ENCODE measurements at regions not wholly inside any gene's neighbourhood (a gene's known extent, or its start where the extent isn't known, plus 50 kb on each side); places are given as distances from the start of the nearest gene placed in this dataset.

GRCh38 chr3:103947062-103947461, 1419.6 kb upstream of the ALCAM start:
- Histone ChIP-seq H3K36me3 (ENCODE audit: control insufficient read depth, insufficient read depth, low read length) (no peaks in the 10 kb centered on the region), H3K4me1 (ENCODE audit: control insufficient read depth, insufficient read depth, low read length, poor library complexity, severe bottlenecking) (no peaks in the 10 kb centered on the region), H3K27ac (ENCODE audit: low read depth, low read length, severe bottlenecking) (no peak overlapping the region), H3K9me3 (ENCODE audit: control insufficient read depth, low read length) (no peaks in the 10 kb centered on the region), H3K4me3 (ENCODE audit: extremely low read depth, insufficient read depth, low read length, poor library complexity, severe bottlenecking) (no peak overlapping the region)
- WGBS, 2 experiments (ENCODE audit: insufficient coverage in 2 of 2): 90 to 100% methylated on average over 1 of the region's 2 CpGs

DNA sequence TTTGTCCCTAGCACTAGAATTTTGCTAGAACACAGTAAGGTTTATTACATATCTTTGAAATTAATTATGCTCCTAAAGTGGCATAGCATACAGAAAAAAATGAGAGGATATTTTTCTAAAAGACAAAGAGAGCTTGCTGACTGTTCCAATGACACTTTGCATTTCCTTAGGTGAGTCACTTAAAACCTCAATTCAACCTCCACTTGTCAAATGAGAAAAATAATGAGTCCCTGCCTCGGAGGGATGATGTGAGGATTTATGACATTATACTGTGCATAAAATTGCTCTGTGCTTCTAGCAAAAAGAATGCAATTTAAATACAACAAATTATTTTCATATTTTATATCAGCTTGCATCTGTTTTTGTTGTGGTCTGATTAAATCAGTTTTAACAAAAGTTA, 1417.0 kb upstream of the ALCAM start:
- no CpG with 5 or more reads among the region's 1 CpG for WGBS, 2 experiments (ENCODE audit: insufficient coverage in 2 of 2)
- Histone ChIP-seq H3K27ac (ENCODE audit: low read depth, low read length, severe bottlenecking) (no peak overlapping the region), H3K36me3 (ENCODE audit: control insufficient read depth, insufficient read depth, low read length) (no peaks in the 10 kb centered on the region), H3K4me3 (ENCODE audit: extremely low read depth, insufficient read depth, low read length, poor library complexity, severe bottlenecking) (no peak overlapping the region), H3K4me1 (ENCODE audit: control insufficient read depth, insufficient read depth, low read length, poor library complexity, severe bottlenecking) (no peaks in the 10 kb centered on the region), H3K9me3 (ENCODE audit: control insufficient read depth, low read length) (no peaks in the 10 kb centered on the region)

- no CpG with 5 or more reads among the region's 3 CpGs for WGBS, 2 experiments (ENCODE audit: insufficient coverage in 2 of 2)
- no peak overlapping the region for H3K4me3 ChIP-seq (ENCODE audit: extremely low read depth, insufficient read depth, low read length, poor library complexity, severe bottlenecking)
- H3K4me1 ChIP-seq (ENCODE audit: control insufficient read depth, insufficient read depth, low read length, poor library complexity, severe bottlenecking): no peaks in the 10 kb centered on the region
- H3K27ac ChIP-seq (ENCODE audit: low read depth, low read length, severe bottlenecking): no peak overlapping the region
- no peaks in the 10 kb centered on the region for H3K36me3 ChIP-seq (ENCODE audit: control insufficient read depth, insufficient read depth, low read length)
- no peaks in the 10 kb centered on the region for H3K9me3 ChIP-seq (ENCODE audit: control insufficient read depth, low read length)
Measured at GRCh38 chr3:103950676-103951075, 1416.0 kb upstream of the ALCAM start.

GRCh38 chr3:103953796-103954195, 1412.9 kb upstream of the ALCAM start:
- WGBS, 2 experiments (ENCODE audit: insufficient coverage in 2 of 2): 60 to 80% methylated on average over 1 of the region's 2 CpGs
- H3K36me3 ChIP-seq (ENCODE audit: control insufficient read depth, insufficient read depth, low read length): no peaks in the 10 kb centered on the region

DNA sequence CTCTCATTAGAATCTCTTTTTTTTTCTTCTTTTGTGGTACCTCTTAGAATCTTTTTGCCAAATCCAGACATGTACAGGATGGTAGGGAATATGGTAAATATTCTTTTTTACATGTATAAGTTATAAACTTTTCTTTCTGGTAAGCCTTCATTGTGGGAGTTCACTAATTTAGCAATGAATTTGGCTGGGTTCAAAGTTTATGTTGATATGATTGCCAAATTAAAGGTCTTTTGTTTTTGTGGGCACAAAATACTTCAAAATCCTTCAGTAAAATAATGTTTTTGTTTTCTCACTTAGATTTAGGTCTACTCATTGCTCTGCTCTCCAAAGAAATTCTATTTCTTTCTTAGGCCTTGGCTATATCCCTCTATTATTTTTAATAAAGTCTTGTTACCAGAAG, 1405.9 kb upstream of the ALCAM start:
- Histone ChIP-seq H3K4me1 (ENCODE audit: control insufficient read depth, insufficient read depth, low read length, poor library complexity, severe bottlenecking) (no peaks in the 10 kb centered on the region), H3K36me3 (ENCODE audit: control insufficient read depth, insufficient read depth, low read length) (no peaks in the 10 kb centered on the region), H3K9me3 (ENCODE audit: control insufficient read depth, low read length) (no peaks in the 10 kb centered on the region), H3K27ac (ENCODE audit: low read depth, low read length, severe bottlenecking) (no peak overlapping the region), H3K4me3 (ENCODE audit: extremely low read depth, insufficient read depth, low read length, poor library complexity, severe bottlenecking) (no peak overlapping the region)

More at GRCh38 chr3:103953796-103954195, 1412.9 kb upstream of the ALCAM start:
- no peaks in the 10 kb centered on the region for H3K4me1 ChIP-seq (ENCODE audit: control insufficient read depth, insufficient read depth, low read length, poor library complexity, severe bottlenecking)
- H3K9me3 ChIP-seq (ENCODE audit: control insufficient read depth, low read length): no peaks in the 10 kb centered on the region
- H3K4me3 ChIP-seq (ENCODE audit: extremely low read depth, insufficient read depth, low read length, poor library complexity, severe bottlenecking): no peak overlapping the region
- H3K27ac ChIP-seq (ENCODE audit: low read depth, low read length, severe bottlenecking): no peak overlapping the region

DNA sequence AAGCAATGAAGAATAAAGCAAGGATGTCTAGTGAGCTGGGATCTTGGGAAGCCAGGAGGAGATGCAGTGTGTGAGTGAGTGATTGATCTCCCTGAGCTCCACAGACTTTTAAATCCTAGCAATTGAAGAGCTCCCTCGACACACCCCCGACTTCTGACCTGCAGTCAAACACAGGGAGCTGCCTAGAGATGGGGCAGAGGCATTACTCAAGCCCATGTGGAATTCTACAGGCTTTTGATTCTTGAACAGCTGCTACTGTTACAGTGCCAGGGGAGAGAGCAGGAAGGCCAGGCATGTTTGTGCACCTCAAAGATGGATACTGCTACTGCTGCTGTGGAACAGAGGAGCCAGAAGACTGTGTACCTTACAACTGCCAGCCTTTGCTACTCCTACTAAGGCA, 1403.1 kb upstream of the ALCAM start:
- Histone ChIP-seq H3K4me1 (ENCODE audit: control insufficient read depth, insufficient read depth, low read length, poor library complexity, severe bottlenecking) (no peaks in the 10 kb centered on the region), H3K4me3 (ENCODE audit: extremely low read depth, insufficient read depth, low read length, poor library complexity, severe bottlenecking) (no peak overlapping the region), H3K36me3 (ENCODE audit: control insufficient read depth, insufficient read depth, low read length) (no peaks in the 10 kb centered on the region), H3K27ac (ENCODE audit: low read depth, low read length, severe bottlenecking) (no peak overlapping the region), H3K9me3 (ENCODE audit: control insufficient read depth, low read length) (no peaks in the 10 kb centered on the region)
- 80 to 86% methylated on average over 1 of the region's 2 CpGs for WGBS, 2 experiments (ENCODE audit: insufficient coverage in 2 of 2)

DNA sequence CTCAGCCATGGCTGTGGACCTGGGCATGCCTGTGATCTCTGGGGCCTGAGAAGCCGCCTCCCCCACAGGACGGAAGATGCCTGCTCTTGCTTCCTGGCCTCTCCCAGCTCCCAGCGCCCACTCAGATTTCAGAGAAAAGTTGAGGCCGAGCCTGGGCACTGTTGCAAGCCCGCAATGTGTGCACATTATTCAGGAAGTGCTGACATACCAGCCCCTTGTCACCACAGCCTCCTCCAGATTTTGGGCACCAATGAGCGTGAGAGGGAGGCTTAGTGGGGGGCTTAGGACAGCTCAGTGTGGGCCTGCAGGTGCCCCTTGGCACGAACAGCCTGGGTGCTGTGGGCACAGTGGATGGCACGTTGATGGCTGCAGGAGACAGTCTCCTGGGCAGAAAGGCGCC, 1400.9 kb upstream of the ALCAM start:
- 90 to 94% methylated on average over 5 to 9 of the region's 9 CpGs for WGBS, 2 experiments (ENCODE audit: insufficient coverage in 2 of 2)
- H3K4me3 ChIP-seq (ENCODE audit: extremely low read depth, insufficient read depth, low read length, poor library complexity, severe bottlenecking): no peak overlapping the region
- no peaks in the 10 kb centered on the region for H3K4me1 ChIP-seq (ENCODE audit: control insufficient read depth, insufficient read depth, low read length, poor library complexity, severe bottlenecking)
- H3K27ac ChIP-seq (ENCODE audit: low read depth, low read length, severe bottlenecking): no peak overlapping the region
- no peaks in the 10 kb centered on the region for H3K9me3 ChIP-seq (ENCODE audit: control insufficient read depth, low read length)
- H3K36me3 ChIP-seq (ENCODE audit: control insufficient read depth, insufficient read depth, low read length): no peaks in the 10 kb centered on the region

DNA sequence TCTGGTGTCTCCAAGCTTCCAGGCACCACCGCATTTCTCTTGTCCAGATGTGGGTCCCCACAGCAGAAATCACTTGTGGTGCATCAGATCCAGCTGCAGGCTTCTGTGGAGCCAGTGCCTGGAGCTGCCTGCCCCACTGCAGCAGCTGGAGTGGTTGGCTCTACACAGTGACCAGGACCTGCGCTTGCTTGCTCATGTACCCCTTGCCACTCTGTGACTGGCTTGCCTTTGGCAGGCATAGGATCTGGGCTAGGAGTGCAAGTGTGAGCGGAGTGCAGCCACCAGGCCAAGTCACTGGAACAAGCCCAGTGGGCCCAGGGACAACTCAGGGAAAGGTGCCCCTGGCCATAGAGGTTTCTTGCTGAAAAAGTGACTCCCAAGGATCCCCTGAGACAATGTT, 1400.0 kb upstream of the ALCAM start:
- Histone ChIP-seq H3K4me3 (ENCODE audit: extremely low read depth, insufficient read depth, low read length, poor library complexity, severe bottlenecking) (no peak overlapping the region), H3K36me3 (ENCODE audit: control insufficient read depth, insufficient read depth, low read length) (no peaks in the 10 kb centered on the region), H3K9me3 (ENCODE audit: control insufficient read depth, low read length) (no peaks in the 10 kb centered on the region), H3K27ac (ENCODE audit: low read depth, low read length, severe bottlenecking) (no peak overlapping the region), H3K4me1 (ENCODE audit: control insufficient read depth, insufficient read depth, low read length, poor library complexity, severe bottlenecking) (no peaks in the 10 kb centered on the region)
- 86 to 95% methylated on average over 2 of the region's 3 CpGs for WGBS, 2 experiments (ENCODE audit: insufficient coverage in 2 of 2)

DNA sequence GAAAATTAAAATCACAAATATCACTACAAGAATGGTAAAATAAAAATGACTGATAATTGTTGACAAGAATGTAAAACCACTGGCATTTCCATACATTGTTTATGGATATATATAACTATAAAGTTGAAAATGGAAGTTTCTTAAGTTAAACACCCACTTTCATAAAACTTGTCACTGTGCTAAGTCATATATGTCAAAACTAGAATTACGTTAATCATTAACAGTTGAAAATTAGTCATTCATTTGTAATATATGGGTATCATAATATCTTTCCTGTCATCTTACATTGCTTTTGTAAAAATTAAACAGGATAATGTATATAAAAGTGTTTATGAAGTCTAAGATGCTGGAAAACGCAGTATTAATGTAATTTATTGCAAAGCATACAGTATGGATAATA, 1398.6 kb upstream of the ALCAM start:
- Histone ChIP-seq H3K4me3 (ENCODE audit: extremely low read depth, insufficient read depth, low read length, poor library complexity, severe bottlenecking) (no peak overlapping the region), H3K36me3 (ENCODE audit: control insufficient read depth, insufficient read depth, low read length) (no peaks in the 10 kb centered on the region), H3K9me3 (ENCODE audit: control insufficient read depth, low read length) (no peaks in the 10 kb centered on the region), H3K27ac (ENCODE audit: low read depth, low read length, severe bottlenecking) (no peak overlapping the region), H3K4me1 (ENCODE audit: control insufficient read depth, insufficient read depth, low read length, poor library complexity, severe bottlenecking) (no peaks in the 10 kb centered on the region)
- 86% methylated on average over 1 of the region's 2 CpGs; no CpG with 5 or more reads in 1 of the 2 experiments for WGBS, 2 experiments (ENCODE audit: insufficient coverage in 2 of 2)

DNA sequence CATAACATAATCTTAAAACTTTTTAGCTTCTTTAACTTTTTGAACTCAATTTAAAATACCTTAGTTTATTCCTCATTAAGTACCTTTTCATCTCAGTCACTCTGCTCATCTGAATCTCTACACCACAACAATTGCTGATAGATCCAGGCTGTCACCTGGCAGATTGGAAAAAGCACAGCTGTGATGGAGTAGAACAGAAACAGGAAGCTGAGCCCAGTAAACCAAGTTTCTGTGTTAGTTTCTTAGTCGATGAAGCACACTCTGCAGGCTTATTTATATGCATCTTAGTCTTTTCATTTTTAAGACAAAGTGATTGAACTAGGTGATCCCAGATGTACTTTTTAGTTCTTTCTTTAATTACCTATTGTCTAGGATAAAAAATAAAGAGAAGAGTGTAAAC, 1398.0 kb upstream of the ALCAM start:
- H3K9me3 ChIP-seq (ENCODE audit: control insufficient read depth, low read length): no peaks in the 10 kb centered on the region
- no peaks in the 10 kb centered on the region for H3K36me3 ChIP-seq (ENCODE audit: control insufficient read depth, insufficient read depth, low read length)
- H3K27ac ChIP-seq (ENCODE audit: low read depth, low read length, severe bottlenecking): no peak overlapping the region
- H3K4me3 ChIP-seq (ENCODE audit: extremely low read depth, insufficient read depth, low read length, poor library complexity, severe bottlenecking): no peak overlapping the region
- no peaks in the 10 kb centered on the region for H3K4me1 ChIP-seq (ENCODE audit: control insufficient read depth, insufficient read depth, low read length, poor library complexity, severe bottlenecking)
- WGBS, 2 experiments (ENCODE audit: insufficient coverage in 2 of 2): 75% methylated on average over 1 of the region's 1 CpG; no CpG with 5 or more reads in 1 of the 2 experiments

- no peaks in the 10 kb centered on the region for H3K9me3 ChIP-seq (ENCODE audit: control insufficient read depth, low read length)
- no peaks in the 10 kb centered on the region for H3K36me3 ChIP-seq (ENCODE audit: control insufficient read depth, insufficient read depth, low read length)
- H3K4me3 ChIP-seq (ENCODE audit: extremely low read depth, insufficient read depth, low read length, poor library complexity, severe bottlenecking): no peak overlapping the region
- no peaks in the 10 kb centered on the region for H3K4me1 ChIP-seq (ENCODE audit: control insufficient read depth, insufficient read depth, low read length, poor library complexity, severe bottlenecking)
- WGBS, 2 experiments (ENCODE audit: insufficient coverage in 2 of 2): no CpG with 5 or more reads among the region's 1 CpG
- H3K27ac ChIP-seq (ENCODE audit: low read depth, low read length, severe bottlenecking): no peak overlapping the region
Measured at GRCh38 chr3:103976931-103977339, 1389.8 kb upstream of the ALCAM start.

- H3K4me1 ChIP-seq (ENCODE audit: control insufficient read depth, insufficient read depth, low read length, poor library complexity, severe bottlenecking): no peaks in the 10 kb centered on the region
- no peaks in the 10 kb centered on the region for H3K36me3 ChIP-seq (ENCODE audit: control insufficient read depth, insufficient read depth, low read length)
- no CpG with 5 or more reads among the region's 2 CpGs for WGBS, 2 experiments (ENCODE audit: insufficient coverage in 2 of 2)
- H3K9me3 ChIP-seq (ENCODE audit: control insufficient read depth, low read length): no peaks in the 10 kb centered on the region
- no peak overlapping the region for H3K27ac ChIP-seq (ENCODE audit: low read depth, low read length, severe bottlenecking)
- no peak overlapping the region for H3K4me3 ChIP-seq (ENCODE audit: extremely low read depth, insufficient read depth, low read length, poor library complexity, severe bottlenecking)
Measured at GRCh38 chr3:103977417-103977816, 1389.3 kb upstream of the ALCAM start.
